Activated gamma-delta T cell treated with anti-CD3 and anti-CD28 coated beads, Interleukin-2, amount 50 U/mL, for 16 hours (primary cell): ENCODE measurements at regions not wholly inside any gene's neighbourhood (a gene's known extent, or its start where the extent isn't known, plus 50 kb on each side); places are given as distances from the start of the nearest gene placed in this dataset.

Source experiments
- DNase-seq: peaks from one replicate; pipeline ENCODE4 v3.0.0-alpha.2; 2020; ENCODE audit warnings: low read depth

DNA sequence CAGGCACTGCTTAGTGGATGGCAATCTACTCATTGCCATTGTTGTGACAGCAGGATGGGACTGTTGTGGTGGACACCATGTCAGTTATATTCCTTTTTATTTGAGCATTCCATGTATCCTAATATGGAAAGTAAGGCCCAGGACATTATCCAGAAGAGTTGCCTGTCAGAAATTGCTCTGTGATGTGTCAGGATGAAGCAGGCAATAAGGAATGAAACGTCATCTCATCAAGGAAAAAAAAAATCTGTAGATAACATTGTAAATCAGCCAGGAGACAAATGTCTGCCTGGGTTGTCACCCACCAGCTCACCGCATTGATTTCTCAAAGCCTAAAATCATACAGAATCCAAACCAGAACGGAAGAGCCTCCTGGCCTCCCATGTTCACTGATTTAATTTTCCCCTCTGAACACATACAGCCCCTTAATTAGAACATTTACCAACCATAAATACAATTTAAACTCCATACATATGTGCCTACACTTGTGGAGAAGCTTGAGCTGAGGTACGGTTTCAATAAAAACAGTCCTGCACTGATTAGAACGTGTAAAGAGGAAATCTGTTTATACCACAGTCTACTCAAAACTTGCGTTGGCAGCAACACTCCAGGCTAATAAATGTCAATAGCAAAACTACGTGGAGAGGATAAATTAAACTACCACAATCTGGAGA is 73.9 kb downstream of the FOXD1 start:
- DNase-seq, result no peak

DNA sequence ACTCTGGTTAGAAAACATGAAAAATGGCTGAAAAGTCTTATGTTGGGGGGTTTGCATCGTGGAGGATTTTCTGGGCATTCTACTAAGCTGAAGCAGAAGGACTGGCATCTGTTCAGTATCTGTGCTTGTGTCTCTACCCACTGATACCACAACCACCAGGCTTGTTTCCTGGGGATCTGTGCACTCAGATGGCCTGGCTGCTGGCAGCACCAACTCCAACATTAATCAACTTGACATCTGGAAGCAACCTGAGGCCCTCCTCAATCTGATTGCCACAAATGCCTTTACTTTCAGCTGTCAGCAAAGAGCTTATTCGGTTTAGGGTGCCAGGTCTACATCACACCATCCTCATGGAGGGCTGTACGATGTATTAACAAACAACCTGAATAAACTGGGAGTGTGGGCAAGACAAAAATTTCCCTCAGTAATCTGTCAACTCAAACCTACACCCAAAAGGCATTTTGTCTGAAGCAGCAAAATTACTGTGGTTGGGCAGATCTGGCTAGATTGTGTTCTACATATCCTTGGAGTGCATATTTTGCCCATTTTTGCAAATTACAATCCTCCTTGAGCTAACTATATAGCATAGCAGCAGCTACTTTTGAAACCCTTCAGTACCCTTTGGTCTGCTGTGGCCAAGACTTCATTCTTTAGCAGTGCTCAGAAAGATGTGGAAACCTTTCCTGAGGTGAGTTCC is 74.6 kb downstream of the FOXD1 start:
- no peak for DNase-seq

DNA sequence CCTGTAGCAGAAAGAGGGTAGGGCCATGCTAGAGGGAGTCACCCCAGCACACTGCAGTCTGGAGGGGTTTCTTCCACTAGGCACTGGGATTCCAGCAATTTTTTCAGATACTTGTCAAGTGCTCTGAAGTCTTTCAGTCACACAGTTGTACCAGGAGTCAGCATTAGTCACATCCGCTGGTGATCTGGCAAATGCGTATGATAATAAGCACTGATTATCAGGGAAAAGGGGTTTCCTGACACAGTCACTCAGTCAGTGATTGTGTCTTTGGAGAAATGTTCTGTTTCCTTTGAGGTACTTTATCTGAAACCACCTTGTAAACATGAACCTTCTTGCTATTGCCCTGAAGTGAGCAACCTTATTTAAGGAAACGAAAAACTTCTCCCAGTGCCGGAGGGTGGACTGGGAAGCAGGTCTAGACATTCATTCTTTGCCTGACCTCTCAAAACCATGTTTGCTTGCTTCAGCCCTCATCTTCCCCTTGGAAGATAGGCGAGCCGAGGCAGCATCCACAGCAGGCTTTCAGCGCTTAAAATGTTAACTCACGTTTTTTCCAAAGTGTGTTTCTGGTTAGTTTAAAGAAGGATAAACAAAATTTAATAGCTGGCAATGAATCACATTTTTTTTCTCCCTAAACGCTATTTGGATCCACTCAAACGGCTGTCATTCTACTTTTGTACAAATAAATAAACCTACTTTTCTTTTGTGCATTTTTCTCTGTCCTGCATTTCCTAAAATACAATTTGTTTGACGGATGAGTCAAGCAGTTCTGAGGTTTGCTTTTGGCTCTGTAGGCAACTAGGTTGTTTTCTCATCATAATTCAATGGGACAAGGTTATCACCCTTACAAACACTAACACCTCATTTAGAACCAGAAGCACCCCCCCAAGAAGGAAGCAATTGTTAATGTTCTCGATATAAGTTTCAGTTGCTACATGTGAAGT is 77.7 kb downstream of the FOXD1 start:
- DNase-seq, result no peak

GRCh38 chr5:73370095-73370494 is 78.5 kb downstream of the FOXD1 start:
- no peak for DNase-seq

- DNase-seq, result no peak
Measured at GRCh38 chr5:73369278-73369677, 79.3 kb downstream of the FOXD1 start.

- DNase-seq, result no peak
Measured at GRCh38 chr5:73367650-73368049, 80.9 kb downstream of the FOXD1 start.

DNA sequence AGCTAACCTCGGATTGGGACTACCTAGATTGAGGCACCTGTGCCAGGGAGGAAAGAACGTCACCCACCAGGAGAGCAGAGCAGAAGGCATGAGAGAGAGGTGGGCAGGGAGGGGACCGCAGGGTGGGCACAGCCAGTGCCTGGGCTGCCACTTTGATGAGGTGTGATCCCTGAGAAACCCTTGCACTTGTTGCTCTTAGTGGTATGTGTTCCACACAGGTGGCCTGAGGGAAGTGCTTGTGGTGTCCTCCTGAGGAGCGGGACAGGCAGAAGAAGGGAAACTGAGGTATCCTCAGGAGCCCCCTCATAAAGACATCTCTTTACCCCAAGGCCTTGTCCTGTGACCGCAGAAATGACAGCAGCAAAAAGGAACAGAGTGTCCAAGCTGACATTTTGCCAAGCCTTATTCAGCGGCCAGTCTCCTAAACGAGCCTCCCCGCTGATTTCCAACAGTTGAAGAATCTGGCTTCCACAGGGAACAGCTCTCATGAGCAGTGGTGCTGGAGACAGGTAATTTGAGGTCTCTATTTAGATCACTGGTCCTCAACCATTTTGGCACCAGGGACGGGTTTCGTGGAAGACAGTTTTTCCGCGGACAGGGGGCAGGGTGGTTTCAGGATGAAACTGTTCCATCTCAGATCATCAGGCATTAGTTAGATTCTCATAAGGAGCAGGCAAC is 82.4 kb downstream of the FOXD1 start:
- DNase-seq, result no peak

DNA sequence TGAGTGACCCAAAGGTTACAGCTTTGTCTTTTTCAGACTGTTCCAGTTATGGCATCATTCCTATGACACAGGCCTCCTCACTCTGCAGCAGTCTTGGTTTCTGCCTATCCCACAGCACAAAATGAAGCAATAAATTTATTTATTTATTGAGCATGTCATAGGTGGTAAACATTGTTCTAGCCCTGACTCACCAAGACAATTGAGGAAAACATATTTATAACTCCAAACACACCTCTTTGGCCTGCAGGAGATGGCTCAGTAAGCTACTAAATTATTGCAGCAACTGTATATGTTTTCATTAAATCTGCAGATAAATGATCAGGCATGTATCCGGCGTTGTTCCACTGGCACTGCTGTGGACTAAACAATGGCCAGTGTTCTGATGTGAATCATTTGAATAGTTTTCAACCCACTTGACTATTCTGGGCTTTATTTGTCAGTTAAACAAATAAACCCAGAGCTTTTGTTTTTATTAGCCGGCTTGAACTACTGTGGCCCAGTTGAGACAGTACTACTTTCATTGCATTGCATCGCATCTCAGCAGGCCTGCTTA is 83.2 kb downstream of the FOXD1 start:
- no peak for DNase-seq

DNA sequence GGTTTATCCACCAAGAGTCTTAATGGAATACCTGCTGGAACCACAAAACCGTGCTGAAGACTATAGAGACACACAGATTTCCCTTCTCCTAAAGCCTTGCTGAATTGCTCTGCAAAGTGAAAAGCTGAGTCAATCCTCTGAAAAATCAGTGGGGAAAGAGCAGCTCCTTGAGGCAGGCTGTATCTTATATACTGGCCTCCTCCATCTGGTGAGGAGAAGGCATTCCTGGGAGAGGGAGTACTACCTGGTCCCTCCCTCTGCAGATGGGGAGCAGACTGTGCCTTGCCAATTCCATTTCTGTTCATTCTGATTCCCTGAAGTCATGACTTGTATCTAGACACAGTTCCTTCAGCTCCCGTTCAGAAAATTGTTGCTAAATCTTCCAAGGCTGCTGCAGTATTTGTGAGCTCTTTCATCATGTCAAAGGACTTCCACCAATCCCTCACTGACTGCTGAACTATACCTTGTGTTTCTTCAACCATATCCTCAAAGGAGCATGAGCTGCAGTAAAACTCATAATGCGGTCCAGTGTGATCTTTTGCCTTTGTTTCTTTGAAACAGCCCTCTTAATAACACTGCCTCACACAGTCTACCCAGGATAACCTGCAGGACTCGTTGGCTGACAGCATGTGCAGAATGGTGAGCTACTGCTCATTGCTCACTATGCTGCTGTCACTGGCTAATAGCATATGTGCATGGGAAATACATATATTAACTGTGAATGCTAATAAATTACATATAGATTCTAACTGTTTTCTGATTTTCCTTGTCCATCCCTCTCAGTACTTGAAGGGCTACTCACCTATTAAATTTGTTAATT is 84.5 kb downstream of the FOXD1 start:
- DNase-seq, result no peak

DNA sequence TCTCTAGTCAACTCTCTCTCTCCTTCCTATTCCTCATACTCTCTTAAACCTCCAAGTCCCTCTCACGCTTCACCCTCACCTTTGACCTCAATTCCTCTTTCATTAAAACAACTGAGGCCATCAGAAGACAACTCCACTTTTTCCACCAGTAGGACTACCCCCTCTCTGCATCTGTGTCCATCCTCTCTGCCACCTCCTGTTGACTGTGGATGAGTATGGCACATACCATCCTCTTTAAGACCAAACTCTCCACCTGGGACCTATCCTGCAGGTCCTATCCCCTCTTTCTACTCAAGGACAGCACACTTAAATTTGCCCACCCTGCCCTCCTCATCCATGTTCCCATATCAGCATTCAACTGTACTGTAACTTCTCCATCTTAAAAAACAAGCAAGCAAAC is 89.2 kb downstream of the FOXD1 start:
- DNase-seq, result no peak

GRCh38 chr5:73358366-73358765 is 90.2 kb downstream of the FOXD1 start:
- no peak for DNase-seq

GRCh38 chr5:73357576-73357975 is 91.0 kb downstream of the FOXD1 start:
- no peak for DNase-seq

DNA sequence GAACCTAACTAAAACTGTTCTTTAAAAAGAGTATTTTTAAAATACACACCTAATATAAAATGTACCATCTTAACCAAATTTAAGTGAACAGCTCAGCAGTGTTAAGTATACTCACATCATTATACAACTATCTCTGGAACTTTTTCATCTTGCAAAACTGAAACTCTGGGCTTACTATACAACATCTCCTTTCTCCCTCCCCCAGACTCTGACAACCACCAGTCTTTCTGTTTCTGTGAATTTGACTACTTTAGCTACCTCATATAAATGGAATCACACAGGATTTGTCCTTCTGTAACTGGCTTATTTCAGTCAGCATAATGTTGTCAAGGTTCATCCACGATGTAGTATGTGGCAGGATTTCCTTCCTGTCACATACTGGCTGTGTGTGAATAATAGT is 93.5 kb downstream of the FOXD1 start:
- no peak for DNase-seq

DNA sequence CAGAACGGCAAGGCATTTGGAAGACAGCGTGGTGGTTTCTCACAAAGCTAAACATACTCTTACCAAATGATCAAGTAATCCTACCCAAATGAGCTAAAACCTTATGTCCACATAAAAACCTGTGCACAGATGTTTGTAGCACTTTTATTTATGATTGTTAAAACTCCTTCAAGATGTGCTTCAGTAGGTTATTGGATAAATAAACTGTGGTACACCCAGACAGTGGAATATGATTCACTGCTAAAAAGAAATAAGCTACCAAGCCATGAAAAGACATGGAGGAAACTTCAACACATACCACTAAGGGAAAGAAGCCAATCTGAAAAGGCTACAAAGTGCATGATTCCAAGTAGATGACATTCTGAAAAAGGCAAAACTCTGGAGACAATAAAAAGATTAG is 94.2 kb downstream of the FOXD1 start:
- DNase-seq, result no peak

- no peak for DNase-seq
Measured at GRCh38 chr5:73352649-73353230, 95.8 kb downstream of the FOXD1 start.

DNA sequence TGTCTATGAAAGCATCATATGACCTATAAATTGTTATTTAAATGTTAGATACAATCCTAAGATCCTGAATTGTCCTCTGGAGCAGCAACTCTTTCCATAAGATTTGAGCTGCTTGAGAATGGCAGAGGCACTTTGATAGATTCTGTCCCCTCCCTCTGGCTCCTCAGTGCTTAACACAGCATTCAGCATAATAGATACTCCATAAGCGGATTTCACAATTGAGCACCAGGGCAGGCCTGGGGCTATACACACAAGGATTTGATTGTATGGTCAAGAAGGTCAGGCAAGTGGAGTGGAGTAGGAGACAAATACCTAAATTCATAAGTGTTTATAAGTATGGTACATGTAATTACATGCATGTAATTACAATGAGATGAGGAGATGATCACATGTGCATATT is 96.3 kb downstream of the FOXD1 start:
- no peak for DNase-seq

GRCh38 chr5:73351593-73351992 is 97.0 kb downstream of the FOXD1 start:
- no peak for DNase-seq

DNA sequence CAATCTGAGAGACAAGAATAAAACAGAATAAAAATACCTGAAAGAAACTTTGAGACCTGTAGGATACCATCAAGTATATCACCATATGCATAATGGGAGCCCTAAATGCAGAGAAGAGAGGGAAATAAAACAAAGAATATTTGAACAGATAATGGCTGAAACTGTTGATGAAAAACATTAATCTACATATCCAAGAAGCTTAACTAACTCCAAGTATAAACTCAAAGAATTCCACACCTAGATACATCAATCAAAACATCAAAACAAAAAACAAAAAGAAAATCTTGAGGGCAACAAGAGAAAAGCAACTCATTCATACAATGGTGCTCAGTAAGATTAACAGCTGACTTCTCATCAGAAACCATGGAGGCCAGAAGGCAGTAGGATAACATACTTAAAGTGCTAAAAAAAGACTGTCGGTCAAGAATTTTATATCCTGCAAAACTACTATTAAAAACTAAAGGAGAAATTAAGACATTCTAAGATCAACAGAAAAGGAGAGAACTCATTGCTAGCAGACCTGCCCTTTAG is 101.6 kb downstream of the FOXD1 start:
- DNase-seq, result no peak

DNA sequence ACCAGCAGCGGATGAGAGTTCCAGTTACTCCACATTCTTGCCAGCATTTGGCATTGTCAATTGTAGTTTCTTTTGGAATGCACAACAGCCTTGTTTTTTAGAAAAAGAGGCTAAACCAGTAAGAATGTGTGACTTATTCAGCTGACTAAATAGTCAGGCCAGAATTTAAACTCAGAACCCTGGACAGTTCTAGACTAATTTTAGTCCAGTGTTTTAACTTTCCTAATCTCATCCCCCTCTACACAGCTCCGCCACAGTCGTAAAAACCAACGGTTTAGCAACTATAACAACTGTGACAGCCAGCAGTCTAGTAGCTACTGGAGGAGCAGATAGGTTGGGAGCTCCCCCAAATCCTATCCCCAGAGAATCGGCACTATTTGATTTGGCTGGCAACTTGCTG is 103.7 kb downstream of the FOXD1 start:
- DNase-seq, result no peak

DNA sequence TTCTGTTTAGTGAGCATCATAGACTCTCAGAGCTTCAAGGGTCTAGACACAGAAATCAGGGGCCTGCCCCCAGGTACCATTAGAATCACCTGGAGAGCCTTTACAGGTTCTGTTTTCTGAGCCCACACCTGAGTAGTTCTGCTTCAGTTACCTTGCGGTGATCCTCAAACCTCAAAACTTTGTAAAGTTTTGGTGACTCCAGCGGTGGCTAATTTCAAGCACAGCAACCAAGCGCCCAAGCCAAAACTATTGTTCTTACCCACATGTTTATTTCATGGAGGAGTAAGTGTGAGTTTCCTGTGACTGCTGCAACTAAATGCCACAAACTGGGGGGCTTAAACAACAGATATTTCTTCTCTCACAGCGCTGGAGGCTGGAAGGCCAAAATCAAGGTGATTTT is 108.9 kb downstream of the FOXD1 start:
- DNase-seq, result no peak
